KOPT-K1 (cell line): ENCODE measurements at regions not wholly inside any gene's neighbourhood (a gene's known extent, or its start where the extent isn't known, plus 50 kb on each side); places are given as distances from the start of the nearest gene placed in this dataset.

ENCODE experiments used
- H3K27ac ChIP-seq: fragments of 200-600 bp; sonication (generic); 2 replicates; pipeline ENCODE4 v1.5.1; 2016; ENCODE audit warnings: antibody characterized with exemption, mild to moderate bottlenecking, low read depth, low read length; ENCODE audit not compliant: poor library complexity, severe bottlenecking
- H3K36me3 ChIP-seq: fragments of 200-600 bp; sonication (generic); 2 replicates; pipeline ENCODE4 v1.5.1; 2017; ENCODE audit warnings: antibody characterized with exemption, mild to moderate bottlenecking, low read length, moderate library complexity; ENCODE audit not compliant: insufficient read depth
- H3K9me3 ChIP-seq: fragments of 200-600 bp; sonication (generic); 2 replicates; pipeline ENCODE4 v1.5.1; 2017; ENCODE audit warnings: antibody characterized with exemption, low read length, mild to moderate bottlenecking; ENCODE audit not compliant: insufficient read depth, poor library complexity, severe bottlenecking

- Histone ChIP-seq H3K36me3 (no peaks in the 10 kb centered on the region), H3K27ac (no peak overlapping the region), H3K9me3 (no peaks in the 10 kb centered on the region)
Observed at GRCh38 chr16:26531290-26531730, 535.4 kb upstream of the C16orf82 start.

- no peaks in the 10 kb centered on the region for H3K36me3 ChIP-seq
- H3K27ac ChIP-seq = no peak overlapping the region
- no peaks in the 10 kb centered on the region for H3K9me3 ChIP-seq
Observed at GRCh38 chr16:26532456-26532855, 534.3 kb upstream of the C16orf82 start.

- Histone ChIP-seq H3K27ac (no peak overlapping the region), H3K36me3 (no peaks in the 10 kb centered on the region), H3K9me3 (peaks cover 8% of the 10 kb centered on the region)
Observed at GRCh38 chr16:26542198-26542597, 524.5 kb upstream of the C16orf82 start.

GRCh38 chr16:26546573-26546972 is 520.2 kb upstream of the C16orf82 start:
- Histone ChIP-seq H3K27ac (no peak overlapping the region), H3K9me3 (peaks cover 8% of the 10 kb centered on the region), H3K36me3 (no peaks in the 10 kb centered on the region)

GRCh38 chr16:26547681-26548080 is 519.0 kb upstream of the C16orf82 start:
- Histone ChIP-seq H3K27ac (no peak overlapping the region), H3K9me3 (no peaks in the 10 kb centered on the region)

GRCh38 chr16:26550111-26550610 is 516.6 kb upstream of the C16orf82 start:
- no peak overlapping the region for H3K27ac ChIP-seq
- H3K36me3 ChIP-seq = no peaks in the 10 kb centered on the region
- no peaks in the 10 kb centered on the region for H3K9me3 ChIP-seq

More at GRCh38 chr16:26547681-26548080, 519.0 kb upstream of the C16orf82 start:
- no peaks in the 10 kb centered on the region for H3K36me3 ChIP-seq

- no peak overlapping the region for H3K27ac ChIP-seq
- no peaks in the 10 kb centered on the region for H3K9me3 ChIP-seq
- no peaks in the 10 kb centered on the region for H3K36me3 ChIP-seq
Observed at GRCh38 chr16:26554030-26554429, 512.7 kb upstream of the C16orf82 start.

- H3K27ac ChIP-seq = no peak overlapping the region
Observed at GRCh38 chr16:26561303-26561702, 505.4 kb upstream of the C16orf82 start.

GRCh38 chr16:26563018-26563417 is 503.7 kb upstream of the C16orf82 start:
- no peaks in the 10 kb centered on the region for H3K9me3 ChIP-seq
- no peak overlapping the region for H3K27ac ChIP-seq
- H3K36me3 ChIP-seq = no peaks in the 10 kb centered on the region

More at GRCh38 chr16:26561303-26561702, 505.4 kb upstream of the C16orf82 start:
- H3K36me3 ChIP-seq = no peaks in the 10 kb centered on the region
- H3K9me3 ChIP-seq = no peaks in the 10 kb centered on the region

GRCh38 chr16:26567356-26567755 is 499.4 kb upstream of the C16orf82 start:
- no peak overlapping the region for H3K27ac ChIP-seq

GRCh38 chr16:26569793-26570192 is 496.9 kb upstream of the C16orf82 start:
- Histone ChIP-seq H3K27ac (no peak overlapping the region), H3K36me3 (no peaks in the 10 kb centered on the region), H3K9me3 (no peaks in the 10 kb centered on the region)

More at GRCh38 chr16:26567356-26567755, 499.4 kb upstream of the C16orf82 start:
- no peaks in the 10 kb centered on the region for H3K9me3 ChIP-seq
- H3K36me3 ChIP-seq = no peaks in the 10 kb centered on the region

GRCh38 chr16:26578748-26579147 is 488.0 kb upstream of the C16orf82 start:
- no peak overlapping the region for H3K27ac ChIP-seq
- H3K9me3 ChIP-seq = no peaks in the 10 kb centered on the region
- no peaks in the 10 kb centered on the region for H3K36me3 ChIP-seq

GRCh38 chr16:26583803-26584202 is 482.9 kb upstream of the C16orf82 start:
- no peak overlapping the region for H3K27ac ChIP-seq
- H3K9me3 ChIP-seq = peaks cover 18% of the 10 kb centered on the region
- H3K36me3 ChIP-seq = 0 out of 2 replicates have a peak, but pooled peaks cover 5% of the 10 kb centered on the region

GRCh38 chr16:26593700-26594099 is 473.0 kb upstream of the C16orf82 start:
- Histone ChIP-seq H3K27ac (peak overlapping the region; percentile 94), H3K9me3 (no peaks in the 10 kb centered on the region), H3K36me3 (no peaks in the 10 kb centered on the region)

- Histone ChIP-seq H3K9me3 (no peaks in the 10 kb centered on the region), H3K36me3 (no peaks in the 10 kb centered on the region), H3K27ac (peak overlapping the region; percentile 94)
Observed at GRCh38 chr16:26594666-26595065, 472.1 kb upstream of the C16orf82 start.

- H3K36me3 ChIP-seq = no peaks in the 10 kb centered on the region
- peak overlapping the region; percentile 94 for H3K27ac ChIP-seq
- no peaks in the 10 kb centered on the region for H3K9me3 ChIP-seq
Observed at GRCh38 chr16:26595199-26595598, 471.5 kb upstream of the C16orf82 start.
